ENCODE measurements at regions not wholly inside any gene's neighbourhood (a gene's known extent, or its start where the extent isn't known, plus 50 kb on each side); places are given as distances from the start of the nearest gene placed in this dataset.
"Not testable (repeated sequence)": the region's sequence is repeated elsewhere in the genome, so short reads cannot be mapped to it uniquely, and the experiment has no call there.

DNA sequence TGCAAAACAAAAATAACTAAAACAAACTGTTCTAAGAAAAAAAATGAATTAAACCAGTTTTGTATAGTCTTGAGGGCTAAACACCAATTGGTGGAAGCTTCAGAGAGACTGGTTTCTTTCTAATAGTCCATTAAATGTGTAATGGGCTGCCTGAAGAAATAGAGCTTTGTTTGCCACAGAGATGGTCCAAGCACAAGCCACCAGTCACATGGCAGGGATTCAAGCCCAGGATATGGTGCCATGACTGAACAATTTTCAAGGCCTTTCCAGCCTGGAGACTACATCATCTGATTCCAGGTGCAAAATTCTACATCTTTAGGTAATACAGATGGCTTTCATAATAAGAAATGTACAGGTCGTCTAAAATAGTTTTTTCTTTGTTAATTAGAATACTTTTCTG, 355.3 kb downstream of the NR2F1-AS1 start:
- Histone ChIP-seq H3K4me3 (no peak overlapping the region), H3K4me1 (replicated peaks in 1 of 2) (no peaks in the 10 kb centered on the region), H3K27ac (no peak overlapping the region)
- WGBS, 10 experiments: 0 to 100% (median 58%) methylated on average over 1 of the region's 1 CpG; no CpG with 5 or more reads in 1 of the 10 experiments
- in situ Hi-C loops (cut with MboI; ENCODE audit: low pct_unique_long_range_greater_than_20kb in 2 of 9, low sequenced_read_pairs in 9 of 9, unreplicated experiment in 9 of 9): no loop called here
- no peak for ATAC-seq (replicated peaks in 6 of 8)

- peaks cover 0 to 3% of the 10 kb centered on the region in 2 donors for H3K4me1 ChIP-seq (replicated peaks in 1 of 2)
- in situ Hi-C loops (cut with MboI; ENCODE audit: low pct_unique_long_range_greater_than_20kb in 2 of 9, low sequenced_read_pairs in 9 of 9, unreplicated experiment in 9 of 9): no loop called here
- ATAC-seq (replicated peaks in 6 of 8): no peak
- H3K27ac ChIP-seq: no peak overlapping the region
- no peak overlapping the region for H3K4me3 ChIP-seq
- WGBS, 10 experiments: 100% methylated on average over 1 of the region's 4 CpGs; no CpG with 5 or more reads in 6 of the 10 experiments
Measured at GRCh38 chr5:93224624-93225023, 356.4 kb downstream of the NR2F1-AS1 start.

GRCh38 chr5:93221773-93222172, 359.2 kb downstream of the NR2F1-AS1 start:
- Histone ChIP-seq H3K4me1 (replicated peaks in 1 of 2) (peaks cover 0 to 3% of the 10 kb centered on the region in 2 donors), H3K4me3 (no peak overlapping the region), H3K27ac (no peak overlapping the region)
- in situ Hi-C loops (cut with MboI; ENCODE audit: low pct_unique_long_range_greater_than_20kb in 2 of 9, low sequenced_read_pairs in 9 of 9, unreplicated experiment in 9 of 9): no loop called here
- 67 to 100% (median 91%) methylated on average over 1 of the region's 1 CpG; no CpG with 5 or more reads in 2 of the 10 experiments for WGBS, 10 experiments
- no peak for ATAC-seq (replicated peaks in 6 of 8)

- Histone ChIP-seq H3K27ac (no peak overlapping the region), H3K4me3 (no peak overlapping the region), H3K4me1 (replicated peaks in 1 of 2) (peaks cover 0 to 3% of the 10 kb centered on the region in 2 donors)
- in situ Hi-C loops (cut with MboI; ENCODE audit: low pct_unique_long_range_greater_than_20kb in 2 of 9, low sequenced_read_pairs in 9 of 9, unreplicated experiment in 9 of 9): no loop called here
- 67 to 100% (median 81%) methylated on average over 1 to 3 of the region's 3 CpGs; no CpG with 5 or more reads in 3 of the 10 experiments for WGBS, 10 experiments
- ATAC-seq (replicated peaks in 6 of 8): peak in 2 of 8 experiments; percentile 38 to 50
Measured at GRCh38 chr5:93220431-93220830, 360.6 kb downstream of the NR2F1-AS1 start.

DNA sequence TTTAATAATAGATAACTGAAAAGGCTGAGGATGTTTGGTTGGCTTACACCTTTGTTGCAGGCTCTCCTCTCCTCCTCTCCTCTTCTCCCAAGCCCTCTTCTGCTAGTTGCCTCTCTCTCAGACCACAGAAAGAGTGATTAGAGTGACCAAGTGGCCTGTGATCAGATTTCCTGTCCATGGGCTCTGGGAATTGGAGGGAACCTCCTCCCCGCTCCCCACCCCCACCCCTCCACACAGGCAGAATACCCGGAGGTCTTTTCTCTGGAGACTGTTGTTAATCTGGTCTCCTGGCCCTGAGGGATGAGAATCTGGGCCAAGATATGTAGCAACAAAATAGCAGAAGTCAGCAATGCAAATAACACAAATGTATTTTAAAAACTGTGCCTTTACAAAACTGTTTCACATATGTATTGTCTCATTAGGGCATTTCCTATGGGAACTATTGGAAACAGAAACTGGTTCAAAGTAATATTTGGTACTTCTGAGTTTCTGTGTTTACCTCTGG, 361.3 kb downstream of the NR2F1-AS1 start:
- H3K27ac ChIP-seq: no peak overlapping the region
- peaks cover 0 to 3% of the 10 kb centered on the region in 2 donors for H3K4me1 ChIP-seq (replicated peaks in 1 of 2)
- peak in 1 of 8 experiments; percentile 47 for ATAC-seq (replicated peaks in 6 of 8)
- whole genome bisulfite sequencing, 10 experiments: 57% methylated on average over 1 of the region's 2 CpGs; no CpG with 5 or more reads in 9 of the 10 experiments
- in situ Hi-C loops (cut with MboI; ENCODE audit: low pct_unique_long_range_greater_than_20kb in 2 of 9, low sequenced_read_pairs in 9 of 9, unreplicated experiment in 9 of 9): no loop called here
- no peak overlapping the region for H3K4me3 ChIP-seq

DNA sequence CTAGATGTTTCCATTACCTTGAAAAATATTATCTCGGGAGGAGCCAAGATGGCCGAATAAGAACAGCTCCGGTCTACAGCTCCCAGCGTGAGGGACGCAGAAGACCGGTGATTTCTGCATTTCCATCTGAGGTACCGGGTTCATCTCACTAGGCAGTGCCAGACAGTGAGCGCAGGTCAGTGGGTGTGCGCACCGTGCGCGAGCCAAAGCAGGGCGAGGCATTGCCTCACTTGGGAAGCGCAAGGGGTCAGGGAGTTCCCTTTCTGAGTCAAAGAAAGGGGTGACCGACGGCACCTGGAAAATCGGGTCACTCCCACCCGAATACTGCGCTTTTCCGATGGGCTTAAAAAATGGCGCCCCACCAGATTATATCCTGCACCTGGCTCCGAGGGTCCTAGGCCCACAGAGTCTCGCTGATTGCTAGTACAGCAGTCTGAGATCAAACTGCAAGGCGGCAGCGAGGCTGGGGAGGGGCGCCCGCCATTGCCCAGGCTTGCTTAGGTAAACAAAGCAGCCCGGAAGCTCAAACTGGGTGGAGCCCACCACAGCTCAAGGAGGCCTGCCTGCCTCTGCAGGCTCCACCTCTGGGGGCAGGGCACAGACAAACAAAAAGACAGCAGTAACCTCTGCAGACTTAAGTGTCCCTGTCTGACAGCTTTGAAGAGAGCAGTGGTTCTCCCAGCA, 367.8 kb downstream of the NR2F1-AS1 start:
- H3K4me1 ChIP-seq (replicated peaks in 1 of 2); in situ Hi-C loops (cut with MboI; ENCODE audit: low pct_unique_long_range_greater_than_20kb in 2 of 9, low sequenced_read_pairs in 9 of 9, unreplicated experiment in 9 of 9); H3K4me3 ChIP-seq; H3K27ac ChIP-seq; ATAC-seq (replicated peaks in 6 of 8): not testable (repeated sequence)
- WGBS, 10 experiments: 85 to 100% (median 94%) methylated on average over 1 to 6 of the region's 28 CpGs

GRCh38 chr5:93209476-93209875, 371.5 kb downstream of the NR2F1-AS1 start:
- 51 to 83% (median 75%) methylated on average over 1 to 4 of the region's 4 CpGs; no CpG with 5 or more reads in 4 of the 10 experiments for WGBS, 10 experiments
- Histone ChIP-seq H3K4me3 (no peak overlapping the region), H3K4me1 (replicated peaks in 1 of 2) (no peaks in the 10 kb centered on the region), H3K27ac (no peak overlapping the region)
- ATAC-seq (replicated peaks in 6 of 8): no peak
- in situ Hi-C loops (cut with MboI; ENCODE audit: low pct_unique_long_range_greater_than_20kb in 2 of 9, low sequenced_read_pairs in 9 of 9, unreplicated experiment in 9 of 9): no loop called here

DNA sequence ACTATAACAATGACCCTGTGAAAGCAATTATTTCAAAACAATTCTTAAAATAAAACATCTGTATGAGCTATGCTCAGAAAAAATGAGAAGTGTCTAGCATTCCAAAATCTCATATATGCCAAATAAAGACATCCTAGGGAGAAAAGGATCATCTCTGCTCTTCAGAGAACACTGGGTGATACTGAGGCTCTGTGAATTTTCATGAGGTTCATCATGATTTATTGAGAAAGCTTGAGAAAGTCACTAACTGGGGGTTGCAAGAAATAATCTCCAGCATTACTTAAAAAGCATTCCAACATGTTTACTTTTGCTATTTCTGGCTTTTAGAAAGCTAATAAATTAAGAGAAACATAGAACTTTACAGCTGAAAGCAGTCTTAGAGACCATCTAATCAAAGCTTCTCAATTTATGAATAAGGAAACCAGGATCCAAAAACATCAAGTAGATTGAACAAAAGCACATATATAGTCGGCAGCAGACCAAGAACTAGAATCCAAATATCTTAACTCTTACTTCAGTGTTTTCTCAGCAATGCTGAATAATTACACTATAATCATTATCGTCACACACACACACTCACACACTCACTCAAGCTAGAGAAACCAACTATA, 372.8 kb downstream of the NR2F1-AS1 start:
- Histone ChIP-seq H3K4me3 (no peak overlapping the region), H3K27ac (no peak overlapping the region), H3K4me1 (replicated peaks in 1 of 2) (no peaks in the 10 kb centered on the region)
- ATAC-seq (replicated peaks in 6 of 8): no peak
- 0 to 100% (median 63%) methylated on average over 1 to 2 of the region's 2 CpGs; no CpG with 5 or more reads in 2 of the 10 experiments for WGBS, 10 experiments
- in situ Hi-C loops (cut with MboI; ENCODE audit: low pct_unique_long_range_greater_than_20kb in 2 of 9, low sequenced_read_pairs in 9 of 9, unreplicated experiment in 9 of 9): no loop called here

GRCh38 chr5:93206203-93206602, 374.8 kb downstream of the NR2F1-AS1 start:
- Histone ChIP-seq H3K4me3 (no peak overlapping the region), H3K27ac (no peak overlapping the region), H3K4me1 (replicated peaks in 1 of 2) (peaks cover 0 to 2% of the 10 kb centered on the region in 2 donors)
- in situ Hi-C loops (cut with MboI; ENCODE audit: low pct_unique_long_range_greater_than_20kb in 2 of 9, low sequenced_read_pairs in 9 of 9, unreplicated experiment in 9 of 9): no loop called here
- ATAC-seq (replicated peaks in 6 of 8): no peak
- 65 to 100% (median 90%) methylated on average over 1 to 3 of the region's 3 CpGs; no CpG with 5 or more reads in 2 of the 10 experiments for WGBS, 10 experiments

GRCh38 chr5:93201061-93201460, 380.0 kb downstream of the NR2F1-AS1 start:
- H3K27ac ChIP-seq: no peak overlapping the region
- in situ Hi-C loops (cut with MboI; ENCODE audit: low pct_unique_long_range_greater_than_20kb in 2 of 9, low sequenced_read_pairs in 9 of 9, unreplicated experiment in 9 of 9): no loop called here
- H3K4me1 ChIP-seq (replicated peaks in 1 of 2): peaks cover 0 to 2% of the 10 kb centered on the region in 2 donors
- 74 to 100% (median 89%) methylated on average over 2 to 5 of the region's 5 CpGs for WGBS, 10 experiments
- ATAC-seq (replicated peaks in 6 of 8): no peak
- no peak overlapping the region for H3K4me3 ChIP-seq

- WGBS, 10 experiments: 57 to 100% (median 86%) methylated on average over 1 of the region's 1 CpG; no CpG with 5 or more reads in 1 of the 10 experiments
- no peak for ATAC-seq (replicated peaks in 6 of 8)
- in situ Hi-C loops (cut with MboI; ENCODE audit: low pct_unique_long_range_greater_than_20kb in 2 of 9, low sequenced_read_pairs in 9 of 9, unreplicated experiment in 9 of 9): no loop called here
- Histone ChIP-seq H3K4me1 (replicated peaks in 1 of 2) (peaks cover 24 to 27% of the 10 kb centered on the region in 2 donors), H3K27ac (no peak overlapping the region), H3K4me3 (no peak overlapping the region)
Measured at GRCh38 chr5:93196986-93197385, 384.0 kb downstream of the NR2F1-AS1 start.

GRCh38 chr5:93193431-93194347, 387.3 kb downstream of the NR2F1-AS1 start:
- in situ Hi-C loops (cut with MboI; ENCODE audit: low pct_unique_long_range_greater_than_20kb in 2 of 9, low sequenced_read_pairs in 9 of 9, unreplicated experiment in 9 of 9): no loop called here
- peak in 5 of 8 experiments; percentile 50 to 84 (median 56) for ATAC-seq (replicated peaks in 6 of 8)
- 4 to 76% (median 17%) methylated on average over 3 to 7 of the region's 7 CpGs for WGBS, 10 experiments
- H3K4me3 ChIP-seq: no peak overlapping the region
- no peak overlapping the region for H3K27ac ChIP-seq
- H3K4me1 ChIP-seq (replicated peaks in 1 of 2): peaks cover 34 to 38% of the 10 kb centered on the region in 2 donors

GRCh38 chr5:93192683-93193082, 388.3 kb downstream of the NR2F1-AS1 start:
- WGBS, 10 experiments: 90 to 100% (median 97%) methylated on average over 1 to 2 of the region's 2 CpGs; no CpG with 5 or more reads in 4 of the 10 experiments
- Histone ChIP-seq H3K27ac (no peak overlapping the region), H3K4me1 (replicated peaks in 1 of 2) (peaks cover 34 to 38% of the 10 kb centered on the region in 2 donors), H3K4me3 (no peak overlapping the region)
- in situ Hi-C loops (cut with MboI; ENCODE audit: low pct_unique_long_range_greater_than_20kb in 2 of 9, low sequenced_read_pairs in 9 of 9, unreplicated experiment in 9 of 9): no loop called here
- no peak for ATAC-seq (replicated peaks in 6 of 8)
